ENCODE measurements at regions not wholly inside any gene's neighbourhood (a gene's known extent, or its start where the extent isn't known, plus 50 kb on each side); places are given as distances from the start of the nearest gene placed in this dataset.

DNA sequence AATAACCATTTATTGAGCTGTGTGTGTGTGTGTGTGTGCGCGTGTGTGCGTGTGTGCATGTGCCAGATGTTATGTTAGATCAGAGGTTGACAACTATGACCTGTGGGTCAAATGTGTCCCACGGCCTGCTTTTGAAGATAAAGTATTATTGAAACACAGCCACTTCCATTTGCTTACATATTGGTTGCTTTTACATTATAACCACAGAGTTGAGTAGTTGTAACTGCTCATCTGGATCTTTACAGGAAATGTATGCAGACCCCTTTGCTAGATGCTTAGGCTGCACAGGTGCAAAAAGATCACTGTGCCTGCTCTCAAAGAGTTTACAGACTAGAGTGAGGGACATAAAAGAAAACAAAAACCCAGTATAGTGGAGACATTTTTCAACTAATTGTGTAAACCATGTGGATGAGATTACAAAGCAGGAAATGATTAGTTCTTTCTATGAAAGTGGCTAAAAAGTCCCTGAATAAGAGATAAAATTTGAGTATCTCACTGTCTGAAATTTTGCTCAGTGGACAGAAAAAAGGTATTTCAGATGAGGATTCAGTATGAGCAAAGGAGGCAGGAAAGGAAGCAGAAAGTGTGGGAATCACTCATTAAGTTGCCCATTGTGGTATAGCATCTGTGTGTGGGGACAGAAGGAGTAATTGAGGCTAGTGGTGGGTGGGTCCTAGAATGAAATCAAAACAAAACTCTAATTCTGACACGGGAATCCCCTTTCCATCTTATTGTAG is 188.4 kb downstream of the PAH start:
- DNase-seq (ENCODE audit: low read depth): no peak

DNA sequence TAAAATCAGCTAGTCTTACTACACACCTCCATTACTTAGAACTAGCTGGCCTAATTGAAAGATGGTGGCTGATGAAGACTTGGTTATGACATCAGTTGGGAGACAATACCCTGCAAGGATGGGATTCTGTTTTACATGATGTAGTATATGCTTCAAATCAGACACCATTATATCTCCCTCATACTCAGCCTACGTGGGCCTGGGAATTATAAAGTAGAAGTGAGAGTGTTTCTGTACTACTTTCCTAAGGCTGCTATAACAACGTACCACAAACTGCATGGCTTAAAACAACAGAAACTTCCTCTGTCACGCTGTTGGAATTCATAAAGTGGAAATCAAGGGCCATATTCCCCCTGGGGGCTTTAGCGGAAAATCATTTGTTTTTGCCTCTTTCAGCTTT is 190.4 kb downstream of the PAH start:
- no peak for DNase-seq (ENCODE audit: low read depth)

DNA sequence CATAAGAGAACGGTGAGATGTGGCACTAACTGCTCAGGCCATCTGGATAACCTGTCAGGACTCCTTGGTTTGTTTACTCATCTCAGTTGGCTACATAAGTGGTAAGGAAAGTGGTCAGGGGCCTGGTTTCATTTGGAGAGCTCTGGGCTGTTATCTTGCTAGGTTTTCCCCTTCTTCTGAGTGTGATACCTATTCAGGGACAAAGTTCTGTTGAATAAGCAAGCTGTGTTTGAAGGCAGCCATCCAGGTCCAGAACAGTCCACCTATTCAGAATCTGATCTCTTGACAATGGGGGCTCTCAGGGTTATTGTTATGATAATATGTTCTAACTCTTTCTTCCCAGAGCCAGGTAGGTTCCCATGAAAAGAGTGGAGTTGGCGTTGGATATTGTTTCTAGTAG is 194.9 kb downstream of the PAH start:
- DNase-seq (ENCODE audit: low read depth): no peak

DNA sequence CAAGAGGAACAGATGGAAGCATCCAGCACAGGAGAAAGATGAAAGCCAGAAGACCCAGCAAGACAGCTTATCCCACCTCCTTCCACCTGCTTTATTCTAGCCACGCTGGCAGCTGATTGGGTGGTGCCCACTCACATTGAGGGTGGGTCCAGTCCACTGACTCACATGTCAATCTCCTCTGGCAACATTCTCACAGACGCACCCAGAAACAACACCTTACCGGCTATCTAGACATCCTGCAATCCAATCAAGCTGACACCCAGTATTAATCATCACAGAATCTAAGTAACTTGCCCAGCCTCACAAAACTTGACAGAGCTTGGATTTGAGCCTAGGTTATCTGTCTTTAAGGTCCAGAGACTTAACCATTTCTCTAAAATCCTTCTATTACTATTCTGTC is 208.9 kb downstream of the PAH start:
- DNase-seq (ENCODE audit: low read depth): no peak

DNA sequence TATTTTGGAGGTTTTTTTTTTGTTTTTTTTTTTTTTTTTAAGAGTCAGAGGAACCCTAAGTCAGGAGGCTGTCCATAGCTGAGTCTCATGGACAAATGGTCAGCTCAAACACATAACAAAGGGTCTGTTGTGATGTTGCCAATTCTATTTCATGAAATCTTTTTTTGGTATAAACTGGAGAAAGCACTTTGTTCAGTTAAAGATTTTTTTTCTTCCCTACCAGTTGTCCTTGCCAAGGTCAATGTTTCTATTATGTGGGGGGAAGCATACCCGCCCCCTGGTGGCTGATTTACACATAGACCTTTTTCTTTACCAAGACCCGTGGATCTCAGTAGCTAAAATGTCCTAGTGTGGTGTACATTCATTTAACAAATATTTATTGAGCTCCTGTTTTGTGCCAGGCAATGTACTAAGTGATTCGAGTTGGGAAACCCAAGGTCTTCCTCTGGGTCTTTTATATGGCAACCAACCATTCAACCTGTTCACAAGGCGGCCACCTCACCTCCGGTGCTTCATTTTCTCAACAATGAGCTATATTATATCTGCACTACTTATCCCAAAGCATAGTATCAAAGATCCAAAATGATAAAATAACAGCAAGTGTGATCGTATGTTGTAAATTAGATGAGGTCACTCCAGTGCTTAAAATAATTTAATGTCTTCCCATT is 214.5 kb downstream of the PAH start:
- DNase-seq (ENCODE audit: low read depth): peak; percentile 60

DNA sequence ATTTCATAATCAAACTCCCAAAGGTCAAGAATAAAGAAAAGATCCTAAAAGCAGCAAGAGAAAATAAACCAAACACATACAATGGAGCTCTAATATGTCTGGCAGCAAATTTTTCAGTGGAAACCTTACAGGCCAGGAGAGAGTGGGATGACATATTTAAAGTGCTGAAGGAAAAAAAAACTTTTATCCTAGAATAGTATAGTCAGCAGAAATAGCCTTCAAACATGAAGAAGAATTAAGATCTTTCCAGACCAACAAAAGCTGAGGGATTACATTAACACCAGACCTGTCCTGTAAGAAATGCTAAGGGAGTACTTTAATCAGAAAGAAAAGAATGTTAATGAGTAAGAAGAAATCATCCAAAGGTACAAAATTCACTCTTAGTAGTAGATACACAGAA is 215.7 kb upstream of the IGF1 start:
- DNase-seq (ENCODE audit: low read depth): no peak

DNA sequence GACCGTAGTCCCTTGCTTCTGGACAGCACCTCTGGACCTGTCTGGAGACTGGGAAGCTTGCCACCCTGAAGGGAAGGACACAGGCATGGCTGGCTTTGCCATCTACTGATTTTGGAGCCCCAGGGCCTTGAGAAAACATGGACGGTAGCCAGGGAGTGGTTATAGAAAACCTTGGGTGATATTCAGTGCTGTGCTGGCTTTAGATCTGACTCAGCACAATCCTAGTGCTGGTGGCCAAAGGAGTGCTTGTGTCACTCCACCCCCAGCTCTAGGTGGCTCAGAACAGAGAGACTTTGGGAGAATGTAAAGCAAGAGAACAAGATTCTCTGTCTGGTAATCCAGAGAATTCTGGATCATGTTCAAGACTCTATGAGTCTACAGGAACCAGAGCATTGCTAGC is 214.5 kb upstream of the IGF1 start:
- DNase-seq (ENCODE audit: low read depth): no peak

DNA sequence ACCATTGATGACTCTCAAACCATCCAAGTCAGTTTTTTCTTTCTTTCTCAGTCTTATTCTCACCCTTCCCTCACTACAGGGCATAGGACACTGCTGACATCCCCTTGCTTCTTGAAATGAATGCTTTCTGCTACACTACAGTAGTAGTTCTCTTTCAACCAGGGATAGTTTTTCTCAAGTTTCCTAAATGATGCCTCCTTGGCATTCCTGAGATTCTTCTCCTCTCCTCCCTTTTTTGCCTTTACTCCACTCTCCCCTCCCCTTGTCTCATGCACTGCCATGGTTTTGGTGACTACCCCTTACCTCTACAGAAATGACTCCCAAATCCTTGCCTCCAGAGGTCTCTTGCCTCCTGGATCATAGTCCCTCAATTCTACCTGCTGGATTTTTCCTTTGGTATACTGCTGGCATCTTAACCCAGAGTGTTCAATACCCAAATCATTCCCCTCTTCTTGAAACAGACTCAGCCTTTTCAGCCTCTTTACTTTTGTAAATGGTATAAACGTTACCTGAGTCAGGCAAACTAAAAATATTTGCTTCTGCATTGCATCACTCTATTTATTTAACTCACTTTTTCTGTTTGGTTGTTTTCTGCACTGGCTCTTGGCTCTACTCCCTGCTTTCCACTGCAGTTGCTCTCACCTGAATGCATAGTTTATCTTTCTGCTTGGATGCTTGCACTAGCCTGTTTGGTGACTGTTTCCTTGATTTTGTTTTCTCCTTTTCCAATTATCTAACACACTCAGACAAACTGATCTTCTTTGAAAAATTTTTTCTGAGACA is 211.6 kb upstream of the IGF1 start:
- no peak for DNase-seq (ENCODE audit: low read depth)

DNA sequence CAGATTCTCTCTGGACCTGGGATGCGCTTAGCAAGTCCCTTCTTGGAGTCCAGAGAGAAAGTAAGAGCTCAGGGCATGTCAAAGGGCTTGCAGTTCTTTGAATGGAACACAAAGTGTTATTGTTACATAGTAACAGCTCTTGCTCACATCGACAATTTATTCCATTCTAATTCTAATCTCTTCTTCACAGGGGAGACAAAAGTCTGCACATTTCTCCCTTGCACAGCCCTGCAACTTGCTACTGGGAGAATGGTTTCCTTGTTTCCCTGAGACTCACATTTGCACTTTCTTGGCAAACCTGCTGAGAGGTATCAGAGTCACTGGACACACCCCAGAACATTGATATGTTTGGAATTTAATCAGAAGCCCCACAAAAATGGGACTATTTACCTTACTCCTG is 209.9 kb upstream of the IGF1 start:
- DNase-seq (ENCODE audit: low read depth): no peak

DNA sequence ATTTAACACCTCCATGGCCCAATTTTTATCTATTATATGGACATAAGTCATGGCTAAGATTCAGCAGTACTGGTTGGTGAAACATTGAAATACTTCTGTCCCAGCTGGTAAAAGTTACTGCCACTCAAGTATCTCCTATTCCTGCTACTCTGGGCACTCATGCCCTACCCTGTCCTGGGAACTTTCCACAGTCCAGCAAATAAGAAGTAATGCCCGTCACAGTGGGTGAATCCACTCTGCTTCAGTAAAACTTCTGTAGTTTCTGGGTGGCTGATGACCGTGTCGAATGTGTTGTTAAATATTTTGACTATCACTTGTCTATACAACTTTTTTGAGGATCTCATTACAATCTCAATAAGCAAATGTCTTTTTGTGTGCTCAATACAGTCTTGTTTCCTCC is 209.3 kb upstream of the IGF1 start:
- no peak for DNase-seq (ENCODE audit: low read depth)

DNA sequence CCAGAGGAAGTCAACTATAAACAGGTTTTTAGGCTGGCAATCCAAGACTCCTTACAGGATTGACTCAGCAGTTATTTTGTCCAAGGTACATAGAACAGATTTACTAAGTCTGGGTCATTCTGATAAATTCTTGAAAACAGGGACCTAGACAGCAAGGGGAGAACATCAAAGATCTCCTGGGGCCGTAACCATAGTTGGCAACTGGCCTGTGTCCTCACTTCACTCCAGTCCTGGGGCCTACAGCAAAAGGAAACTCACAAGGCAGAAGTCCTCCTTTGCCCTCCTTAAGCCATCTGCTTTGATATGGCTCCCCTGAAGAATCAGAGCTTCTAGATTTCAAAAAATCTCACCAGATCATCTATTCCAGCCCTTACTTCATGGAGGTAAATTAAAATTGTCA is 207.2 kb upstream of the IGF1 start:
- no peak for DNase-seq (ENCODE audit: low read depth)

DNA sequence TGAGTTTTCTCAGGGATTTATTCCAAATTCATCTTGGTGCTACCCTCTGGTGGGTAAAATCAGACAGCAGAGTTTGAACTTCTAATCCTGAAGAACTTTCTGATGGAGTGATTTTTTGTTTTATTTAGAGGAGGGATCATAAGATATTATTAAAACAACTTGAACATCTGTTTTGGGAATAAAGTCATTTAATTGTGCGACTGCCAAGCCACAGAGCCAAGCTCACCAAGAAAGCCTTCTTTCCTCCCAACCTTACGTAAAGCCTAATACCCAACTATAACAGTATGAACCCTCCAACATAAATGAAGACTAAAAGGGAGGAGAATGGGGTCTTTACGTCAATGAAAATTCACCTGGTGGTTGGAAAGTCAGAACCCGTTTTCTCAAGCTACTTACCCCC is 205.5 kb upstream of the IGF1 start:
- no peak for DNase-seq (ENCODE audit: low read depth)

DNA sequence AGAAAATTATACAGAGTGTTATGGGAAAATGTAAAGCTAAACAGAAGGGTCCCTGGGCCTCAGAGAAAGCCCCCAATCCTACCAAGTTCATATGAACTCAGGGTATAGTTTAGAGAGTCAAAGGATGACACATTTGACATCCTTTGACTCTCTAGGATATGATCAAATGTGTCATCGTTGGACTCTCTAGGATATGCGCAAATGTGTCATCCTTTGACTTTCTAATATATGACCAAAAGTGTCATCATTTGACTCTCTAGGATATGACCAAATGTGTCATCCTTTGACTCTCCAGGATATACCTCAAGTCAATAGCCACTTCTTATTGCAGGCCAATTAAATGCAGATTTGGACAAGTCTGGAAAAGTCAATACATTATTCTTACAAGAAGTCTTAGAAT is 204.8 kb upstream of the IGF1 start:
- DNase-seq (ENCODE audit: low read depth): no peak

DNA sequence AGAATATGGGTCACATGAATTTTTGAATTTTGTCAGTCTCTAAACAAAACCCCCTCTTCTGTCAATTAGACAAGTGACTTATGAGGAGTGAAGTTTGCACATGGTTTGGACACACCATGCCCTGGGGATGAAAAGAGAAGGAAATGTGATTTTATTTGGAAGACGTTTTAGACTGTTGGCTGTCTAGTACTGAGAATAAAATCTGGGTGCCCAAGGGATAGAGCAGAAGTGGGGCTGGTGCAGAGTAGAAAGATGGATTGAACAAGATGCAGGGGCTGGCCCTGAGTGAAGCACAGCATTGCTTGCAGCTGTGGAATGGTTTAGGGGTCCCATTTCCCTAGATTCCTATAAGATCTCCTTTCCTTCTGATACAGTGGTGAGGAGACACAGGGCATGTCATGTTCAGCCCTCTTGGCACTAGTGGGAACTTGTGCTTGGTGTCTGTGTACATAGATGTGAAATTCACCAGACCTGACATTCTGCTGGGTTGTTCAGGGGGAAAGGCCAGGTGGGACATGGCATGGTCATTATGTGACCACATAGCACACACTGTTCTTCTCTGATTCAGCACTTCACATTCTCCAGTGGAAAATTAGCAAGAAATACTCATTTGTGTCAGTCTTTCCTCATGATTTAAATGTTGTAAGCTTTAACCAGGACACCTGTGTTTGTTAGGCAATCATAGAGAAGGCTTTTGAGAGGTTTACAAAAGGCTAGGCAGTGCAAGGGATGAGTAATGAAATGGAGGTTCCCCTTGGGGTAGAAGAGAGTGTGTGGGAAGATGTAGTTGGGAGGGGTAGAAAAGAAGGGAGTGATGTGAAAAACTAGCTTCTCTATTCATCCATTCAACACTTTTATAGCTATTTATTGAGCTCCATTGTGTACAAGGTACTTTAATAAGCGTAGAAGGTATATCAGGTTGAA is 202.3 kb upstream of the IGF1 start:
- DNase-seq (ENCODE audit: low read depth): no peak

DNA sequence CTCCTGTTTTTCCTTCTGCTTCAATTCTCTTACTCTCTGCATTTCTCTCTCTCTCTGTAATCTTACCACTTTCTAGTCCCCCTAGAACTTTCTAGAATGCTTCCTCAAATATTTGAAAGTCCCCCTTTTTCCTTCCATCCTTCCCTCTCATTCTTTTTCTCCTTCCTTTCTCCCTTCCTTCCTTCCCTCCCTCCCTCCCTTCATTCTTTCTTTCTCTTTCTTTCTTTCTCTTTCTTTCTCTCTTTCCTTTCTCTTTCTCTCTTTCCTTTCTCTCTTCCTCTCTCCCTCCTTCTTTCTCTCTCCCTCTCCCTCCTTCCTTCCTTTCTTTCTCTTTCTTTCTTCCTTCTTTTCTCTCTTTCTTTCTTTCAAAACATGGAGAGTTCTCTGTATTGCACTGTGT is 201.4 kb upstream of the IGF1 start:
- no peak for DNase-seq (ENCODE audit: low read depth)

DNA sequence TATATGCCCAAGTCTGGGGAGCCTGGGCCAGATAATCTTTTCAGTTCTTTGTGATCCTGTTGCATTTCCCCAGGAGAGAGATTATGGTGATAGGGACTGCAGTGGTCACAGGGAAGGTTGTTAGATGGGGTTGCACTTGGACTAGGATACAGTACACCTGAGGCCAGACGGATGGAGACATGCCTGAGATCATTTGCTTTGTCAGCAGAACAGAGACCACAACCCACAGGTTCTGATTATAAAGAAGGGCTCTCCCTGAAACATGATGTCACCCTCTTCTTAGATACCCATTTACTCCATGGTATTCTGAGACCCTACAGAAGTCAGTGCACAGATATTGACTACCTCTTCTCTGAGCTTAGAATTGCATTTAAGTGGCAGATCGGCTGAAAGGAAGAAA is 200.9 kb upstream of the IGF1 start:
- DNase-seq (ENCODE audit: low read depth): no peak

DNA sequence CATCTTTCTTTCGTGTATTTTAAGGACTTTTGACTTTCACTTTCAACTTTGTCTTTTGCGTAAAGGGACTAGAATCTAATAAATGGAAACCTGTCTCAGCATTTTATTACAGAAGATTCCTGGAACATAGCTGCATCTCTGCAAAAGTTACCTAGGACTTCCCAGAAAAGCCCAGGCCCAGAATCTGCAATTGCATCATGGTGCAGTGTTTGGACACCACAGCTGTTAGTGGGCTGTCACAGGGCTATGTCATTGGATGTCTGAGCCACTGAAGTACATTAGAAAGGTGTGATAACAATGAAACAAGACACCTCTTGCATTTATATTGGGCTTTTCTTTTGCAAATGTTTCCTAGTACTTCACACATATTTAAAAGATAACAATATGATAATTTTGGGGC is 199.9 kb upstream of the IGF1 start:
- DNase-seq (ENCODE audit: low read depth): no peak

DNA sequence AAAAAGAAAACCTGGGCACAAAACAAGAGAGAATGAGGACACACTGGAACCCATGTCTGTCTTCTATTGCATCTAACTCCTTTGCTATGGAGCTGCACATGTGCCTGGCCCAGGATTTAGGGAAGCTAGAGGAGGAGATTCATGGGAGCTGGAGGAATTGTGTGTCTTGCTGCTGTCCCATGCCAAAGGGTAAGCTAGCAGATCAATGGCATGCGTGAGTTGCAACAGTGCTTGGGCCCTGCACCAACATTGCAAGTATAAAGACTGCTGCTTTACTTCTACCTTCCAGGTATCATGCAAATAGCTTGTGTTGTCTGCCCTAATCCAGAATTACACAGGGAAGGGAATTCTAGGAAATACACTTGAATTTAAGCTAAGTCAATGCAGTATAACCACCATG is 196.4 kb upstream of the IGF1 start:
- no peak for DNase-seq (ENCODE audit: low read depth)

DNA sequence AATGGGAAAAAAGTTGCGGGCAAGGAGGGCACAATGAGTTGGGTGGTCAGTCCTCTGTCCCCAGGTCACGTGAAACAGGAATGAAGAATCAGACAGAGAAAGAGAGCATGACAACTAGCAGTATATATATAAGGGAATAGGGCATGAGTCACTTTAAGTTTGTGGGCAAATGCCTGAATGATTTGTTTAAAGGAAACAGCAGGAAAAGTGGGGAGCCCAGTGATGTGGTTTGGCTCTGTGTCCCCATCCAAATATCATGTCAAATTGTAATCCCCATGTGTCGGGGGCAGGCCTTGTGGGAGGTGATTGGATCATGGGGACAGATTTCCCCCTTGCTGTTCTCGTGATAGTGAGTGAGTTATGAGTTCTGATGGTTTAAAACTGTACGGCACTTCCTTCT is 195.3 kb upstream of the IGF1 start:
- peak; percentile 20 for DNase-seq (ENCODE audit: low read depth)

DNA sequence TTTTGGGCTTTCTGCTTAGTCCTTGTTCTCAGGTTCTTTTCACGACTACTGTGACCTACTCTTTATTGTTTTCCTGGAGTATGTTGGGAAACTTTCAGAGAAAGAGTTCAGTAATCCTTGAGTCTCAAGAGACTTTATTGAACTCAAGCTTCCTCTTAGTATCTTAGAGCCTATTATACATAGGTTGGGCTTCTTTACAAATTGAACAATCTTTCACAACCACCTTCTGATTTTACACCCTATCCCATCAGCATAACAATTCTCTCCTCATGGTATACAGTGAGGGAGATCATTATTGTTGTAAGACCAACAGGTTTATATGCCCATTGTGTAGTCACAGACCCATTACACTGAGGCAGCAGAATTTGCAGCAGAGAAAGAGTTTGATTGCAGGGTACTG is 193.2 kb upstream of the IGF1 start:
- no peak for DNase-seq (ENCODE audit: low read depth)

DNA sequence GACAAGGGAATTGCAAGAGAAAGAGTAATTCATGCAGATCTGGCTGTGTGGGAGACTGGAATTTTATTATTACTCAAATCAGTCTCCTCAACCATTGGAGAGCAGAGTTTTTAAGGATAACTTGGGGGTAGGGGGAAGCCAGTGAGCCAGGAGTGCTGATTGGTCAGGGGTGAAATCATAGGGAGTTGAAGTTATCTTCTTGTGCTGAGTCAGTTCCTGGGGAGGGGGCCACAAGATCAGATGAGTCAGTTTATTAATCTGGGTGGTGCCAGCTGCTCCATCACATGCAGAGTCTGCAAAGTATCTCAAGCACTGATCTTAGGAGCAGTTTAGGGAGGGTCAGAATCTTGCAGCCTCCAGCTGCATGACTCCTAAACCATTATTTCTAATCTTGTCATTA is 191.8 kb upstream of the IGF1 start:
- peak; percentile 22 for DNase-seq (ENCODE audit: low read depth)

DNA sequence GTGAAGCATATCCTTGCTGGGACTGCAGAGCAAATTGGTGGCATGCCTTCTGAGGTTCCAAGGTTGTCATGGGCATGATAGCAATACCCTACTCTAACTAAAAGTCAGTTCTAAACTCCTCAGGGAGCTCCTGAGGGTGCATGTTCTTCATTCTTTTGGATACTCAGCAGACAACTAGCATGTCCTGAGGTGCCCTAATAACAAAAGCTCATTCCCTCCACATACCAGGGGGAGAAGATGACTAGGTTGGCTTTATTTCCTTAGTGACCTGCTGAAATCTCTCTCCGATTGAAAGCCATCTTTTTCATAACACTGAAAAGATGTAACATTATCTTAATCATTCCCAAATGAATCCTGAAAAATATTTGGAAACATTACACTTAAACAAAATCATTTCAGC is 188.7 kb upstream of the IGF1 start:
- no peak for DNase-seq (ENCODE audit: low read depth)
